HEK293 (cell line): ENCODE measurements at regions not wholly inside any gene's neighbourhood (a gene's known extent, or its start where the extent isn't known, plus 50 kb on each side); places are given as distances from the start of the nearest gene placed in this dataset.

Experiments
- CTCF ChIA-PET: fragments of 350-600 bp; formaldehyde crosslinking; extraction: SDS; loops from one replicate; lab custom pipeline; 2021; ENCODE audit warnings: antibody characterized with exemption; lab: Yijun Ruan, JAX
- POLR2A ChIA-PET: fragments of 300-600 bp; formaldehyde crosslinking; extraction: SDS; loops from one replicate; lab custom pipeline; 2020; ENCODE audit warnings: antibody characterized with exemption, inconsistent platforms; lab: Yijun Ruan, JAX
- H3K27ac ChIP-seq: fragments of 200-500 bp; sonication (Bioruptor generic); 2 replicates; pipeline ENCODE4 v1.5.1; 2014; ENCODE audit warnings: low read depth, low read length, control low read depth, inconsistent platforms; ENCODE audit errors: extremely low read depth
- H3K36me3 ChIP-seq, 2 experiments: fragments of 200-500 bp in 1 of 2; sonication (Bioruptor generic) in 1 of 2; 1 replicate in 1 of 2; 2 replicates in 1 of 2; pipeline ENCODE4 v1.5.1; 2014 to 2017; ENCODE audit warnings: inconsistent platforms in 2 of 2, low read length in 2 of 2; ENCODE audit not compliant: control insufficient read depth in 2 of 2, insufficient read depth in 1 of 2
- H3K4me1 ChIP-seq: fragments of 200-500 bp; sonication (Bioruptor generic); 2 replicates; pipeline ENCODE4 v1.5.1; 2014; ENCODE audit warnings: mild to moderate bottlenecking, low read length, inconsistent platforms; ENCODE audit not compliant: control insufficient read depth, insufficient read depth
- H3K4me3 ChIP-seq: 2 replicates; pipeline ENCODE4 v1.5.1; 2011; ENCODE audit warnings: low read depth, mild to moderate bottlenecking, control low read depth, low read length, moderate library complexity
- H3K9me3 ChIP-seq: fragments of 200-500 bp; sonication (Bioruptor generic); 2 replicates; pipeline ENCODE4 v1.5.1; 2014; ENCODE audit warnings: low read depth, low read length, inconsistent platforms; ENCODE audit not compliant: control insufficient read depth, insufficient read depth
- HOXA7 ChIP-seq: sonication (generic); formaldehyde crosslinking; IDR thresholded peaks from 2 replicates; pipeline ENCODE4 v1.8.1; 2022; ENCODE audit warnings: missing genetic modification reagents, borderline replicate concordance
- MEIS1 ChIP-seq: sonication (generic); formaldehyde crosslinking; IDR thresholded peaks from 2 replicates; pipeline ENCODE4 v1.8.1; 2022; ENCODE audit warnings: missing genetic modification reagents, mild to moderate bottlenecking, borderline replicate concordance
- TRIM28 ChIP-seq: IDR thresholded peaks from 2 replicates; pipeline ENCODE4 v1.6.1; 2011; ENCODE audit warnings: low read length, control low read depth, borderline replicate concordance
- ZBTB8A ChIP-seq: fragments of 450-650 bp; formaldehyde crosslinking; IDR thresholded peaks from 2 replicates; pipeline ENCODE4 v1.5.1; 2016; ENCODE audit warnings: missing biosample characterization, missing genetic modification characterization
- ZNF112 ChIP-seq: fragments of 450-650 bp; formaldehyde crosslinking; IDR thresholded peaks from 2 replicates; pipeline ENCODE4 v1.5.0; 2017; ENCODE audit warnings: missing biosample characterization, missing genetic modification characterization
- ZNF292 ChIP-seq: fragments of 450-650 bp; formaldehyde crosslinking; IDR thresholded peaks from 2 replicates; pipeline ENCODE4 v1.5.1; 2016; ENCODE audit warnings: low read depth, missing biosample characterization, missing genetic modification characterization, borderline replicate concordance
- ZNF335 ChIP-seq: fragments of 450-650 bp; formaldehyde crosslinking; conservative IDR thresholded peaks from 2 replicates; pipeline ENCODE4 v1.5.1; 2016; ENCODE audit warnings: missing biosample characterization, missing genetic modification characterization
- ZNF341 ChIP-seq: fragments of 450-650 bp; formaldehyde crosslinking; IDR thresholded peaks from 2 replicates; pipeline ENCODE4; 2016; ENCODE audit warnings: low read depth, missing biosample characterization, missing genetic modification characterization
- ZNF391 ChIP-seq: fragments of 450-650 bp; formaldehyde crosslinking; IDR thresholded peaks from 2 replicates; pipeline ENCODE4 v1.5.1; 2016; ENCODE audit warnings: low read depth, missing biosample characterization, missing genetic modification characterization, borderline replicate concordance
- ZNF488 ChIP-seq: fragments of 450-650 bp; formaldehyde crosslinking; IDR thresholded peaks from 2 replicates; pipeline ENCODE4 v1.5.1; 2016; ENCODE audit warnings: missing biosample characterization, missing genetic modification characterization
- ZNF561 ChIP-seq: fragments of 450-650 bp; IDR thresholded peaks from 2 replicates; pipeline ENCODE4 v1.5.1; 2018; ENCODE audit warnings: missing biosample characterization, missing genetic modification characterization, borderline replicate concordance
- ZNF701 ChIP-seq: fragments of 450-650 bp; formaldehyde crosslinking; IDR thresholded peaks from 2 replicates; pipeline ENCODE4 v1.5.1; 2016; ENCODE audit warnings: missing biosample characterization, missing genetic modification characterization
- ZNF791 ChIP-seq: fragments of 450-650 bp; formaldehyde crosslinking; IDR thresholded peaks from 2 replicates; pipeline ENCODE4 v1.5.1; 2016; ENCODE audit warnings: missing biosample characterization, missing genetic modification characterization
- ZSCAN16 ChIP-seq: fragments of 450-650 bp; formaldehyde crosslinking; IDR thresholded peaks from 2 replicates; pipeline ENCODE4 v1.5.1; 2016; ENCODE audit warnings: missing biosample characterization, missing genetic modification characterization
- ZSCAN23 ChIP-seq: fragments of 450-650 bp; formaldehyde crosslinking; IDR thresholded peaks from 2 replicates; pipeline ENCODE4 v1.5.1; 2016; ENCODE audit warnings: missing biosample characterization, missing genetic modification characterization
- ZSCAN4 ChIP-seq: fragments of 450-650 bp; formaldehyde crosslinking; IDR thresholded peaks from 2 replicates; pipeline ENCODE4 v1.5.1; 2017; ENCODE audit warnings: missing biosample characterization, missing genetic modification characterization
- ZSCAN5A ChIP-seq: fragments of 450-650 bp; formaldehyde crosslinking; IDR thresholded peaks from 2 replicates; pipeline ENCODE4 v1.5.1; 2016; ENCODE audit warnings: missing biosample characterization, missing genetic modification characterization
- TF ChIP-seq, protein P1 (sequence below): fragments of 450-650 bp; formaldehyde crosslinking; IDR thresholded peaks from 2 replicates; pipeline ENCODE4 v1.5.1; 2017; ENCODE audit warnings: missing biosample characterization, missing genetic modification characterization

DNA sequence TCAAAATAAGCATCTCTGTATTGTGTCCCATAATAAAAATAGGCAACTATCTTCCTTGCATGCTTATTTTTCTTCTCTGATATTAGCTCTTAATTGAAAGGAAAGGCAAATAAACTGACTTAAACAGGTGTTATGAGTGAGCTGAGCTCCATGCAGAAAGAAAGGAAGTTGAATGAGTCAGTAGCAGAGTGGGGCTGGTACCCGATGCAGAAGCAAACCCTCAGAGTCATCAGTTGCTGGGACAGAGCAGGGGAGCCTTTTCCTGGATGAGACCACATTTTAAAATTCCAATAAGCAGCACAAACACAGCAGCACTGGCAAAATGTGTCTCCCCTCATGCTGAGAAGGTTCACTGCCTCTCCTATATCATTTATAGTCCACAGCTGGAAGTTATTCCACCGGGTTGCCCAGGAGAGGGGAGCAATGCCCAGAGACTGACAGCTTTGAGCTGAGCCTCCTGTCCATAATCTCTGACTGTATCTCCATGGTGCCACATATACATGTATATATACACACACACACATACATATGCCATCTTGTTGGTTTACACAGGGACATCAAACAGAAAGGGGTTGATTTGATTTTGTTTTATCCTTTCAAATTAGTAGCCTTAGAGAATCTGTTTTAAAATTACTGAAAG lies 274.3 kb upstream of the PPARGC1A start:
- Histone ChIP-seq H3K27ac (no peak overlapping the region), H3K4me1 (no peaks in the 10 kb centered on the region), H3K36me3 (no peaks in the 10 kb centered on the region), H3K4me3 (no peak overlapping the region), H3K9me3 (no peaks in the 10 kb centered on the region)
- TF ChIP-seq TRIM28 (no peak), ZSCAN5A (tag by site-specific recombination) (no peak), ZSCAN23 (tag by site-specific recombination) (no peak), ZNF488 (tag by site-specific recombination) (no peak), MEIS1 (CRISPR knock-in tag) (no peak), ZBTB8A (tag by site-specific recombination) (no peak), ZNF791 (no peak)
- TF ChIP-seq, protein P1, sequence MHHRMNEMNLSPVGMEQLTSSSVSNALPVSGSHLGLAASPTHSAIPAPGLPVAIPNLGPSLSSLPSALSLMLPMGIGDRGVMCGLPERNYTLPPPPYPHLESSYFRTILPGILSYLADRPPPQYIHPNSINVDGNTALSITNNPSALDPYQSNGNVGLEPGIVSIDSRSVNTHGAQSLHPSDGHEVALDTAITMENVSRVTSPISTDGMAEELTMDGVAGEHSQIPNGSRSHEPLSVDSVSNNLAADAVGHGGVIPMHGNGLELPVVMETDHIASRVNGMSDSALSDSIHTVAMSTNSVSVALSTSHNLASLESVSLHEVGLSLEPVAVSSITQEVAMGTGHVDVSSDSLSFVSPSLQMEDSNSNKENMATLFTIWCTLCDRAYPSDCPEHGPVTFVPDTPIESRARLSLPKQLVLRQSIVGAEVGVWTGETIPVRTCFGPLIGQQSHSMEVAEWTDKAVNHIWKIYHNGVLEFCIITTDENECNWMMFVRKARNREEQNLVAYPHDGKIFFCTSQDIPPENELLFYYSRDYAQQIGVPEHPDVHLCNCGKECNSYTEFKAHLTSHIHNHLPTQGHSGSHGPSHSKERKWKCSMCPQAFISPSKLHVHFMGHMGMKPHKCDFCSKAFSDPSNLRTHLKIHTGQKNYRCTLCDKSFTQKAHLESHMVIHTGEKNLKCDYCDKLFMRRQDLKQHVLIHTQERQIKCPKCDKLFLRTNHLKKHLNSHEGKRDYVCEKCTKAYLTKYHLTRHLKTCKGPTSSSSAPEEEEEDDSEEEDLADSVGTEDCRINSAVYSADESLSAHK (tag by site-specific recombination), result no peak
- ChIA-PET CTCF (no interaction called here), POLR2A (no interaction called here)

DNA sequence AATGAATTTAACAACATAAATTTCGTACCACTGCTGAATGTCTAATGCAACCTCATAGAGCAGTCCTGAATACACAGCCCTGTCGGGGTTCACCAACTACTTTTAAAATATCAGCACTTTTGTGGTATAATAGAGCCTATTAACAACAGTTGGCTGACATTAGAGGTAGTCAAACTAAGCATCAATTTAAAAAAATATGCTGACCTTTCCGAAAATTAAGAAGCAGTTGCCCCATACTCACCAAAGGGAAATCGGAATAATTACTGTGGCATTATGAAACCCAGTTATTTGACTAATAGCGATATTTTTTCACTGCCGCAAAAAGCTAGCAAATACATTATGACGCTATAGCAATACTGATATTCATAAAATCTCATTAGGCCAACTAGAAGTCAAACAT lies 273.5 kb upstream of the PPARGC1A start:
- ChIA-PET CTCF (no interaction called here), POLR2A (no interaction called here)
- TF ChIP-seq HOXA7 (no peak), ZSCAN4 (tag by site-specific recombination) (no peak), ZNF701 (tag by site-specific recombination) (no peak), ZNF391 (tag by site-specific recombination) (no peak), ZNF335 (tag by site-specific recombination) (no peak), ZNF341 (tag by site-specific recombination) (no peak), ZNF292 (tag by site-specific recombination) (no peak), ZNF561 (tag by site-specific recombination) (no peak), ZSCAN16 (tag by site-specific recombination) (no peak), ZNF112 (no peak)
- Histone ChIP-seq H3K4me1 (no peaks in the 10 kb centered on the region), H3K9me3 (no peaks in the 10 kb centered on the region), H3K4me3 (no peak overlapping the region), H3K27ac (no peak overlapping the region), H3K36me3 (no peaks in the 10 kb centered on the region)
